DND-41 (cell line): ENCODE measurements at regions not wholly inside any gene's neighbourhood (a gene's known extent, or its start where the extent isn't known, plus 50 kb on each side); places are given as distances from the start of the nearest gene placed in this dataset.

Experiments
- EZH2 ChIP-seq: IDR thresholded peaks from 3 replicates; pipeline ENCODE4 v1.6.1; 2012; ENCODE audit warnings: borderline replicate concordance, low read depth, mild to moderate bottlenecking, moderate library complexity, low read length, inconsistent platforms; ENCODE audit not compliant: severe bottlenecking
- TF ChIP-seq, protein P1 (sequence below): IDR thresholded peaks from 2 replicates; pipeline ENCODE4 v1.5.1; 2012; ENCODE audit warnings: borderline replicate concordance, low read length, moderate library complexity, mild to moderate bottlenecking; ENCODE audit not compliant: poor library complexity, severe bottlenecking; ENCODE audit errors: extremely low read depth

DNA sequence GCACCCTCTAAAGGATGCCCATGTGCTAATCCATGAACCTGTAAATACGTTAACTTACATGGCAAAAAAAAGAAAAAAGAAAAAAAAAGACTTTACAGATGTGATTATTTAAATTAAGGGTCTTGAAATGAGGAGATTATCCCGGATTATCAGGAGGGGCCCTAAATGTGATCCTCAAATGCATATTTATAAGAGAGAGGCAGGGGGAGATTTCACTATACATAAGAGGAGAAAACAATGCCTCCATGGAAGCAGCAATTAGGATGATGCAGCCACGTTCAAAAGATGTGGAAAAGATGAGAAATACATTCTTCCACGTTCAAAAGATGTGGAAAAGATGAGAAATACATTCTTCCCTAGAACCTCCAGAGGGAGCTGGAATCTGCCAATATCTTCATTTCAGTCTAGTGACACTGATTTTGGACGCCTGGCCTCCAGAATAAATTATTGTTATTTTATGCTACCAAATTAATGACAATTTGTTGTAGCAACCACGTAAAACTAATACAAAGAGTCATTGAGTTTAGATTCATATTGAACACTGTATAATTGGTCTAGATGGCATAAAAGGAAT, 328.4 kb upstream of the GNAI1 start:
- no peak for TF ChIP-seq EZH2
- TF ChIP-seq, protein P1, sequence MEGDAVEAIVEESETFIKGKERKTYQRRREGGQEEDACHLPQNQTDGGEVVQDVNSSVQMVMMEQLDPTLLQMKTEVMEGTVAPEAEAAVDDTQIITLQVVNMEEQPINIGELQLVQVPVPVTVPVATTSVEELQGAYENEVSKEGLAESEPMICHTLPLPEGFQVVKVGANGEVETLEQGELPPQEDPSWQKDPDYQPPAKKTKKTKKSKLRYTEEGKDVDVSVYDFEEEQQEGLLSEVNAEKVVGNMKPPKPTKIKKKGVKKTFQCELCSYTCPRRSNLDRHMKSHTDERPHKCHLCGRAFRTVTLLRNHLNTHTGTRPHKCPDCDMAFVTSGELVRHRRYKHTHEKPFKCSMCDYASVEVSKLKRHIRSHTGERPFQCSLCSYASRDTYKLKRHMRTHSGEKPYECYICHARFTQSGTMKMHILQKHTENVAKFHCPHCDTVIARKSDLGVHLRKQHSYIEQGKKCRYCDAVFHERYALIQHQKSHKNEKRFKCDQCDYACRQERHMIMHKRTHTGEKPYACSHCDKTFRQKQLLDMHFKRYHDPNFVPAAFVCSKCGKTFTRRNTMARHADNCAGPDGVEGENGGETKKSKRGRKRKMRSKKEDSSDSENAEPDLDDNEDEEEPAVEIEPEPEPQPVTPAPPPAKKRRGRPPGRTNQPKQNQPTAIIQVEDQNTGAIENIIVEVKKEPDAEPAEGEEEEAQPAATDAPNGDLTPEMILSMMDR, result peak; percentile 45
